DMS114 treated with DMSO at 0.1 percent for 48 hours (cell line): ENCODE measurements at regions not wholly inside any gene's neighbourhood (a gene's known extent, or its start where the extent isn't known, plus 50 kb on each side); places are given as distances from the start of the nearest gene placed in this dataset.
A peak's percentile ranks its signal among the peaks of the same experiment; 100 is the strongest.

Experiments
- DNase-seq: peaks from one replicate; lab custom pipeline; 2025; ENCODE audit not compliant: unreplicated experiment; lab: John Stamatoyannopoulos, UW

GRCh38 chr3:99131876-99132275, 230.4 kb upstream of the DCBLD2 start:
- DNase-seq = no peak

- DNase-seq = no peak
These were observed 227.4 kb upstream of the DCBLD2 start for GRCh38 chr3:99128725-99129505.

DNA sequence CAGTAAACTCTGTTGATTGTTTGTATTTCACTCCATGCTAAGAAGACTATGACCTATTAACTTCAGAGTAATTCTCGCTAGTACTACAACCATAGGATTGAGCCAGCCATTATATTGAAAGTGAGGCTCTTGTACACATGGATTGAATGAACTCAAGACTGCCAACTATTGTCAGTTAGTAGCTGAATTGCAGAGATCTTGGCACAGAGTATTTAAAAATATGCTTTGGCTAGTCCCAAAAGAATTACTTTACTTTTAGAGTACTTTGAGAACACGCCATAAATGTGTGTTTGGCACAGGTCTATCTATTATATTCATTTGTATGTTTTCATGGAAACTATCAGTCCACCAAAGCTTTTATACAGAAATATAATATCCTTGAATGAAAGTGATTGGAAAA, 226.7 kb upstream of the DCBLD2 start:
- no peak for DNase-seq

- DNase-seq = no peak
These were observed 224.8 kb upstream of the DCBLD2 start for GRCh38 chr3:99126316-99126715.

- no peak for DNase-seq
These were observed 217.9 kb upstream of the DCBLD2 start for GRCh38 chr3:99119385-99119784.

GRCh38 chr3:99118381-99118780, 216.9 kb upstream of the DCBLD2 start:
- DNase-seq = no peak

DNA sequence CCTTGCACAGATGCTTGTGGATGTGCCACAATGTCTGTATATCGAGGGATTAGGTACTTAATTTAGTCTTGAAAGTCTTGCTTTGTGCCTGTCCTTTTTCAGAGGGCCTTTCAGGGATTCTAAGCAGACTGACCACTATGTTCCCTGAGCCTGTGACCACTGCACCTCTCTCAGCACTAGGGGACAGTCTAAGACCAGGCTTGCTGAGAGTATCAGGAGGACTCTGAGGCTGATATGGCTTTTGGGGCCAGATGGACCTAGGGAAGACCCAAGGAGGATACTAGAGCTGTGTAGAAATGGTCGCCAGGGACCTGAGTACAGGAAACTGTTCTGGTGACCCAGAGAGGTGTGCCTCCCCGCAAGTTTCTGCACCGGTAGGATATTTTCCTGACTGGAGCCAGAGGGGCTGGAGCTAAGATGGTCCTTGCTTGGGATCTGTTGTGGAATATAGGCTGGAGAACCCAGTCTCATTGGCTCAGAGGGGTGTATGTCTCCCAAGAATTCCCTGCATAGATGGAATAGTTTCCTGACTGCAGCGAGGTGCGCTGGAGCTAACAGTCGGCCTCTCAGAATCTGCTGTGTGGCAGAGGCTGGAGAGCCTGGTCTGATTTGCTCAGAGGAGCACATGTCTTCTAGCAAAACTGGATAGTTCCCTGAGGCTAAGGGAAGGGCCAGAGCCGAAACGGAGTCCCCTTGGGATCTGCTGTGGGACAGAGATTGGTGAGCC, 213.2 kb upstream of the DCBLD2 start:
- no peak for DNase-seq

DNA sequence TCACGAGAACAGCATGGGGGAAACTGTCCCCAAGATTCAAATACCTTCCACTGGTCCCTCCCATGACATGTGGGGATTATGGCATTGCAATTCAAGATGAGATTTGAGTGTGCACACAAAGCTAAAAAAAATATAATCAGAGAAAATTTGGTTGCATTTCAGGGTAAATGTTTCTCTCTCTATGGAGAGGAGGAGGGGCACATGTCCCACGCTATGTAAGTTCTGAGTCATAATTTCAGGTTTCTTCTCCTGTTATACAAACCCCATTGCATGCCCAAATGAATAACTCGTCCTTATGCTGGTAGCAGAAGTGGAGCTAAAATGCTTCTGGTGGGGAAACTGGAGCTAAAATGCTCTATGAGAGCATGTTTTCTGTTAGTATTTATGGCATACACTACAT, 209.7 kb upstream of the DCBLD2 start:
- no peak for DNase-seq

- no peak for DNase-seq
These were observed 208.9 kb upstream of the DCBLD2 start for GRCh38 chr3:99110401-99110800.

- DNase-seq = no peak
These were observed 207.0 kb upstream of the DCBLD2 start for GRCh38 chr3:99108508-99108907.

- DNase-seq = no peak
These were observed 193.1 kb upstream of the DCBLD2 start for GRCh38 chr3:99094606-99095005.

DNA sequence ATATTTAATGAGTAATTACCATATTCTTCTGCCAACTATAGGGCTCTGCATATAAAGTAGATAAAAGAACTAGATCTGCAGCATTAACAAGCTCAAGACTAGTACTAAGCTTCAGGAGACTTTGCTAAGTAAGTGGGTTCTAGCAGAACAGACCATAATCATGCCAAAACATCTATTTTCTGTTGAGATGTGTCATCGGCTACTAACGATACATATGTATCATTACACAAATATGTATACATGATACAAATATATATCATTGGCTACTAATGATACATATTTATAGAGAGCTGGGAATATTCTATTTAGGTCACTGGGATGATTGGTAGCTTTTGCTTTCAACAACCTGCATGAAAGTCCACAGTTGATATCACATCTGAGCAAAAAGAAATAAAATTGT, 185.8 kb upstream of the DCBLD2 start:
- no peak for DNase-seq

DNA sequence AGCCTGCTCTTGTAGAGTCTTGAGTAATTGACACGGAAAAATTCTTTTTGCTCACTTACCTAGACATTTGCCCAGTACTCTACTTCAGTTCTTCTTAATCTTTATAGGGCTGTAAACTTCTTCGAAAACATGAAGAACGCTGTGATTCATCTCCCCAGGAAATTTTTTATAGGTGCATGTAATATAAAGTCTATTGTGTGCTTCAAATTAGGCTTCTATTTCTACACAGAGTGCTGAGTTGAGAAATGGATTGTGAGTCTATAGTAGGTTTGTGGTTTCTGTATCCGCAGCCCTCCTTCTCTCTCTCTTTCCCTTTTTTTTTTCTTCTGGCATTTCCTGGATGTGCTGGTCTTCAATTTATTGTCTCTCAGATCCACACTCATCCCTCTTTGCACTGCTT, 183.3 kb upstream of the DCBLD2 start:
- DNase-seq = no peak

DNA sequence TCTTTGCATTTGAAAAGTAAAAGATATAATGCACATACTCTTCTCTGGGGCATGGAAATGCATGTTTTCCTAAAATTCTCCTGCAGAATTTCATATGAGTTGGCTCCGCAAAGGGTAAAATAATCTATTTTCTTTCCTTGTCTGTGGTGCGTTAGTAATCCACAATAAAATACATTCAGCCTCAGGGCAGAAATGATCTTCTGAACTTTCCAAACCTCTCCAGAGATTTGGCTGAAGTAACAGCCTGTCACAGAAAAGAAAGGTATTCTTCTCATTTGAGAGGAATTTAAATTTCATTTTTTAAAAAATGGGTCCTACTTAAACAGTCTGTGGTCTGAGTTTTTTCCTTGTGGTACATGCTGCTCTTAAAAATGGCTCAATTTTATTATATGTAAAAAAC, 182.7 kb upstream of the DCBLD2 start:
- DNase-seq = no peak

DNA sequence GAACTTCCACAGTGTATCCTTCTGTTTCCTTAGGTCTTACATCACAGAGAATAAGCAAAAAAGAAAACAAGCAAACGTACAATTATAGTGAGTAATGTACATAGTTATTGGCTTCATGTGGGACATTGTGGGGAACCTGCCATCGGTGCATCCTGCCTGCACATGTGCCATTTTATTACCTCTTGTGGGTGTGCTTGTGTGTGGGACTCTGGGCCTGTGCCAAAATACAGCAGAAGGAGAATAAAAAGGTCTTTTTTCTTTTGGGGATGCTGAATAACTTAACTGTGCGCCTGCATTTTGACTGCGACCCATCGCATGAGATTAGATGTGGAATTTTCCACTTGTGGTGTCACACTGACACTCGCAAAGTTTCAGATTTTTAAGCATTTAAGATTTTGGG, 169.6 kb upstream of the DCBLD2 start:
- DNase-seq = no peak

DNA sequence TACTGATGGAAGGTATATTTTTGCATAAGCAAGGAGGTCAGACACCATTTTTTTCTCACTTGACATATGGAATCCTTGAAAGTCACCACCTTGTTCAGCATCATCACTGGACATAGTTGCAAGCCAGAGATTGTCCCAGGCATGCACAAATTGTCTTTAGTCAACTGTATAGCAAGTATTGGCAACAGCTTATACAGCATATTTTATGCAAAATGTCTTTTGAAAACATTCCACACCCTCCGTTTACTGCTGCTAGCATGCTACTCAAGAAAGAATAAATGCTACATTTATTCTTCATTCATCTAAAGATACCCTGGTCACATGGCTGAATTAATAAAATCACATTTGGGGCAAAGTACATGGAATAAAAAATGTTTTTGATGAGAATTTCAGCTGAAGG, 168.5 kb upstream of the DCBLD2 start:
- no peak for DNase-seq

GRCh38 chr3:99066863-99067262, 165.4 kb upstream of the DCBLD2 start:
- DNase-seq = no peak

GRCh38 chr3:99049164-99049563, 147.7 kb upstream of the DCBLD2 start:
- no peak for DNase-seq

DNA sequence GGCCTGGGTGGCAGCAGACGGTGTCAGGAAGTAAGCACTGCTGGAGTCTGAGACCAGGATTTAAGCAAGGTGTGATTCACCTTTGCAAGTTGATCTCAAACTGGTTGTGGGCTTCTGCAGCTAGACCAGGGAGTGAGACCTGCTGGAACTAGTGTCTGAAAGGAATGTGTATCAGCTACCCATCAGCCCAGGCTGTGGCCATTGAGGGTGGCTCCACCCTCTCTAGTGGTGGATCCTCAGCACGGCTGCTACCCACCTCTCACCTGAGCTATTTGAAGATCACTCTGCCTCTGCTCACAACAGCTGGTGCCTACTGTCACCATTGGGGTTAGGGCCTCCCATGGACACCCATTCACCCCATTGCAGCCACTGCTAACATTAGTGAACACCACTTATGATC, 140.3 kb upstream of the DCBLD2 start:
- no peak for DNase-seq

DNA sequence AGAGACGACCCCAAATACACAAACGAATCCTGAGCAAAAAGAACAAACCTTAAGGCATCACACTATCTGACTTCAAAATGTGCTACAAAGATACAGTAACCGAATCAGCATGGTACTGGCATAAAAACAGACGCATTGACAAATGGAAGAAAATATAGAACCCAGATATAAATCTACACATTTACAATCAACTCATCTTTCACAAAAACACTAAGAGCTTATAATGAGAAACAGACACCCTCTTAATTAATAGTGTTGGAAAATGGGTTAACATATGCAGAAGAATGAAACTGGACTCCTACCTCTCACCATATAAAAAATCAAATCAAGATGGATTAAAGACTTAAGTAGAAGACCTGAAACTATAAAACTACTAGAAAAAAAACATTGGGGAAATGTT, 130.3 kb upstream of the DCBLD2 start:
- no peak for DNase-seq

DNA sequence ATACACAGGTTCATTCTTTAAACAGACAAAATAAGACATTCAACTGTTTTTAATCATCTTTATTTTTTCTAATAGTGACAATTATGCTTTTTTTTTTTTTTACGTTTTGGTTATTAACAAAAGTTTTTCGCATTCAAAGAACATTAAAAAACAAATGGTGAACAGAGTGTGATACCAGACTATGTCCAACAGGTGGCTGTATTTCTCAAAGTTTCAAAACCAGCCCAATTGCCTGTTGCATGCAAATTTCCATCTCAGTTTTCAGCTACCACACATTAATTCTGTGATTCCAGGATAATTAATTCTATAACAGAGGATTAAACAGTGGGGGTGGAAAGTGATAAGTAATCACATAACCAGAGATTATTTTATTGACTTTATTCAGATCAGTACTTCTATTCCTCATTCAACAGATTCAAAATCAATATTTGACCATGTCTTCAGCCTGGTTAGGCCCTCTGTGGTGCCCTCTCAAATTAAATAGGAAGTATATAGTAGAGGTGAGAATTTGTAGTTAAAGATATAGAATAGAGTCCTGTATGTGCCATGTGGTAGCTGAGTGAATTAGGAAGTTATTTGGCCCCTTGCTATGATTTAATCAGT, 122.2 kb upstream of the DCBLD2 start:
- DNase-seq = peak; percentile 21

GRCh38 chr3:99021466-99021865, 120.0 kb upstream of the DCBLD2 start:
- DNase-seq = no peak
